CD8-positive, alpha-beta memory T cell (primary cell): ENCODE measurements at regions not wholly inside any gene's neighbourhood (a gene's known extent, or its start where the extent isn't known, plus 50 kb on each side); places are given as distances from the start of the nearest gene placed in this dataset.

Source experiments
- CTCF ChIA-PET: fragments of 350-600 bp; sonication (Branson Sonifier 250); formaldehyde crosslinking; loops from one replicate; lab custom pipeline; 2021; ENCODE audit warnings: antibody characterized with exemption; lab: Charles Lee
- POLR2A ChIA-PET: fragments of 350-600 bp; sonication (Branson Sonifier 250); formaldehyde crosslinking; loops from one replicate; lab custom pipeline; 2021; ENCODE audit warnings: antibody characterized with exemption; lab: Charles Lee
- DNase-seq, 5 donors: peaks; one replicate each; pipeline versions ENCODE4 v3.0.0 to v3.0.0-alpha.2; 2020 to 2022; ENCODE audit warnings: mixed read lengths in 1 of 5
- H3K27ac ChIP-seq: one replicate; pipeline ENCODE4 v1.7.0; 2013; ENCODE audit warnings: low read depth, mild to moderate bottlenecking, low read length, moderate library complexity
- H3K27me3 ChIP-seq: 2 replicates; pipeline ENCODE4 v1.7.0; 2013; ENCODE audit warnings: low read length, mild to moderate bottlenecking; ENCODE audit not compliant: insufficient read depth, poor library complexity, severe bottlenecking
- H3K36me3 ChIP-seq: 2 replicates; pipeline ENCODE4 v1.7.0; 2013; ENCODE audit warnings: mild to moderate bottlenecking, low read length, moderate library complexity; ENCODE audit not compliant: insufficient read depth
- H3K4me1 ChIP-seq: 2 replicates; pipeline ENCODE4 v1.7.0; 2013; ENCODE audit warnings: mild to moderate bottlenecking, low read length, moderate library complexity; ENCODE audit not compliant: insufficient read depth
- H3K4me3 ChIP-seq: 2 replicates; pipeline ENCODE4 v1.7.0; 2013; ENCODE audit warnings: mild to moderate bottlenecking, low read length
- H3K9me3 ChIP-seq: 2 replicates; pipeline ENCODE4 v1.7.0; 2013; ENCODE audit warnings: mild to moderate bottlenecking, low read length
- H3K27ac Mint-ChIP-seq, 8 donors: one replicate each; pipeline ENCODE4 v1.8.0; 2020 to 2021; ENCODE audit warnings: mixed read lengths in 8 of 8, mild to moderate bottlenecking in 6 of 8, inconsistent platforms in 3 of 8, moderate library complexity in 3 of 8
- H3K27me3 Mint-ChIP-seq, 2 donors: one replicate each; pipeline ENCODE4 v1.8.0; 2020 to 2021; ENCODE audit warnings: mixed read lengths in 2 of 2, mild to moderate bottlenecking in 1 of 2, moderate library complexity in 1 of 2
- H3K36me3 Mint-ChIP-seq, 3 donors: one replicate each; pipeline ENCODE4 v1.8.0; 2020 to 2021; ENCODE audit warnings: mixed read lengths in 3 of 3, inconsistent platforms in 1 of 3, mild to moderate bottlenecking in 1 of 3
- H3K4me1 Mint-ChIP-seq, 3 donors: one replicate each; pipeline ENCODE4 v1.8.0; 2020 to 2021; ENCODE audit warnings: mixed read lengths in 3 of 3, inconsistent platforms in 1 of 3, mild to moderate bottlenecking in 1 of 3
- H3K4me3 Mint-ChIP-seq, 7 donors: one replicate each; pipeline ENCODE4 v1.8.0; 2020 to 2021; ENCODE audit warnings: mixed read lengths in 7 of 7, mild to moderate bottlenecking in 6 of 7, moderate library complexity in 4 of 7, inconsistent platforms in 2 of 7
- H3K9me3 Mint-ChIP-seq, 5 donors: one replicate each; pipeline ENCODE4 v1.8.0; 2020 to 2022; ENCODE audit warnings: mixed read lengths in 5 of 5, mild to moderate bottlenecking in 3 of 5, moderate library complexity in 2 of 5, inconsistent platforms in 1 of 5

DNA sequence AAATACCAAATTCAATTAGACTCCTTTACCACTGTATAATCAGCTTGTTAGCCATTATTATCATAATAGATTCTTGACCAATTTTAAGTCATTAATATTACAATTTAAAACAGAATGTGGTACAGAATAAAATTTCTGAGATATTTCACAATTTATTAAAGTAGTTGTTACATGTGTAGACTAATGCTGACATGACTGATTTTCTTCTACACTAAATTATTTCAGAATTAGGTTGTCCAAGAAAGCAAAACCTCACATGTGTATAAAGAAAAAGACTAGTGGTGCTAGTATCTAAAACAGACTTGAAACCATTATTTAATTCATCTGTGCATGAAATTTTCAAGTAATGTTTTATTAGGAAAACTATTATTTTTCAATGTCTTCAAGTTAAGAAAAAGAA, 79.2 kb upstream of the COL3A1 start:
- H3K4me1 ChIP-seq = no peaks in the 10 kb centered on the region
- no peak for DNase-seq
- no peaks in the 10 kb centered on the region for H3K36me3 ChIP-seq
- H3K9me3 ChIP-seq = no peaks in the 10 kb centered on the region
- no peak overlapping the region for H3K4me3 ChIP-seq
- ChIA-PET POLR2A (no interaction called here), CTCF (no interaction called here)
- H3K27ac Mint-ChIP-seq = no peak overlapping the region
- H3K27me3 Mint-ChIP-seq = peaks cover 0 to 2% of the 10 kb centered on the region in 2 donors
- H3K9me3 Mint-ChIP-seq = peaks cover 0 to 2% (median 0%) of the 10 kb centered on the region in 5 donors
- H3K27ac ChIP-seq = no peak overlapping the region
- no peak overlapping the region for H3K4me3 Mint-ChIP-seq
- H3K4me1 Mint-ChIP-seq = no peaks in the 10 kb centered on the region
- no peaks in the 10 kb centered on the region for H3K27me3 ChIP-seq
- H3K36me3 Mint-ChIP-seq = no peaks in the 10 kb centered on the region

- CTCF ChIA-PET = no interaction called here
- no peak for DNase-seq
- H3K27me3 ChIP-seq = no peaks in the 10 kb centered on the region
- Mint-ChIP-seq H3K36me3 (no peaks in the 10 kb centered on the region), H3K9me3 (peaks cover 0 to 2% (median 0%) of the 10 kb centered on the region in 5 donors), H3K27ac (no peak overlapping the region), H3K4me1 (no peaks in the 10 kb centered on the region), H3K4me3 (no peak overlapping the region), H3K27me3 (peaks cover 0 to under 1% of the 10 kb centered on the region in 2 donors)
- H3K4me1 ChIP-seq = no peaks in the 10 kb centered on the region
- no peak overlapping the region for H3K27ac ChIP-seq
- no peaks in the 10 kb centered on the region for H3K9me3 ChIP-seq
- H3K4me3 ChIP-seq = no peak overlapping the region
- H3K36me3 ChIP-seq = no peaks in the 10 kb centered on the region
- POLR2A ChIA-PET = no interaction called here
Measured at GRCh38 chr2:188897096-188897495, 77.1 kb upstream of the COL3A1 start.

GRCh38 chr2:188898261-188898660, 75.9 kb upstream of the COL3A1 start:
- H3K36me3 Mint-ChIP-seq = no peaks in the 10 kb centered on the region
- no peaks in the 10 kb centered on the region for H3K9me3 Mint-ChIP-seq
- H3K4me1 Mint-ChIP-seq = no peaks in the 10 kb centered on the region
- Histone ChIP-seq H3K27ac (no peak overlapping the region), H3K36me3 (no peaks in the 10 kb centered on the region), H3K27me3 (no peaks in the 10 kb centered on the region), H3K4me1 (no peaks in the 10 kb centered on the region), H3K9me3 (no peaks in the 10 kb centered on the region), H3K4me3 (no peak overlapping the region)
- ChIA-PET CTCF (no interaction called here), POLR2A (no interaction called here)
- no peak overlapping the region for H3K4me3 Mint-ChIP-seq
- H3K27me3 Mint-ChIP-seq = no peaks in the 10 kb centered on the region
- no peak overlapping the region for H3K27ac Mint-ChIP-seq
- no peak for DNase-seq

- POLR2A ChIA-PET = no interaction called here
- H3K27me3 Mint-ChIP-seq = peaks cover 0 to 2% of the 10 kb centered on the region in 2 donors
- H3K4me1 ChIP-seq = no peaks in the 10 kb centered on the region
- no peak overlapping the region for H3K27ac ChIP-seq
- no peaks in the 10 kb centered on the region for H3K36me3 ChIP-seq
- CTCF ChIA-PET = no interaction called here
- H3K27ac Mint-ChIP-seq = no peak overlapping the region
- no peaks in the 10 kb centered on the region for H3K36me3 Mint-ChIP-seq
- H3K9me3 ChIP-seq = no peaks in the 10 kb centered on the region
- H3K4me3 Mint-ChIP-seq = no peak overlapping the region
- no peaks in the 10 kb centered on the region for H3K27me3 ChIP-seq
- H3K4me3 ChIP-seq = no peak overlapping the region
- H3K4me1 Mint-ChIP-seq = no peaks in the 10 kb centered on the region
- no peak for DNase-seq
- H3K9me3 Mint-ChIP-seq = peaks cover 0 to 5% (median 0%) of the 10 kb centered on the region in 5 donors
Measured at GRCh38 chr2:188902901-188903491, 71.2 kb upstream of the COL3A1 start.

DNA sequence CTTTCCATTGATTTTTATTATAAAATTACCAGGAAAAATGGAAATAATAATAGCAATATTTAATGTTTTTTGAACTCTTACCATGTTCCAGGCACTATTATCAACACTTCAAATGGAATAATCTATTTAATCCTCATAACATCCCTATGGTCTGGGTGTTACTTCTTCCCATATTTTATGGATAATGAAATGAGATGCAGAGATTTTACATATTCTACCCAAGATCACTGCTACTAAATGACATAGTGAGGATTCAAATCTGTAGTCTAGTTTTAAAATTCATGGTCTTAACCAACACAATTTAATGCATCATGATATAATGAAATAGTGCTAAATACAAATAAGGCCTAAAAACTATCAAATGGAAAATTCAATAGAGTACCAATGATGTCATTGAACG, 70.4 kb upstream of the COL3A1 start:
- ChIA-PET CTCF (no interaction called here), POLR2A (no interaction called here)
- Mint-ChIP-seq H3K4me3 (no peak overlapping the region), H3K4me1 (no peaks in the 10 kb centered on the region), H3K27ac (no peak overlapping the region), H3K36me3 (no peaks in the 10 kb centered on the region), H3K27me3 (peaks cover 0 to 2% of the 10 kb centered on the region in 2 donors), H3K9me3 (peaks cover 0 to 5% (median 0%) of the 10 kb centered on the region in 5 donors)
- H3K27me3 ChIP-seq = no peaks in the 10 kb centered on the region
- no peaks in the 10 kb centered on the region for H3K9me3 ChIP-seq
- H3K36me3 ChIP-seq = no peaks in the 10 kb centered on the region
- H3K4me3 ChIP-seq = no peak overlapping the region
- no peak for DNase-seq
- no peak overlapping the region for H3K27ac ChIP-seq
- no peaks in the 10 kb centered on the region for H3K4me1 ChIP-seq

DNA sequence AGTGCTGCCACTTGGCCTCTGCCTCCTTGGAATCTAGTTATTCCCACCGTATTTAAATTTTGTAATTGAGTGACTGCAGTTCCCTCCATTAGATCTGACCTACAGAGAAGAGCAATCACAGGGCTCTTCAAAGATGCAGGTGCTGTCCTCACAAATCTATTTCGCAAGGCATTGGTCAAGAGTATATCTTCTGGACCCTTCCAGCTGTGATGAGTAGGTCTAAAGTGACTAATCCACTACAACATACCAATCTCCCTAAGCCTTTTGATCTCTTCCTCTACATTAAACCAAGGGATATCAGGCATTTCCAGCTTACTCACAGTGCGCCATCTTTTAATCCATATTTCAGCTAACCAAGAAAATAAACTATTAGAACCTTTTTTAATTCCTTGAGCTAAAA, 65.1 kb upstream of the COL3A1 start:
- H3K9me3 Mint-ChIP-seq = peaks cover 0 to 5% (median 0%) of the 10 kb centered on the region in 5 donors
- CTCF ChIA-PET = no interaction called here

DNA sequence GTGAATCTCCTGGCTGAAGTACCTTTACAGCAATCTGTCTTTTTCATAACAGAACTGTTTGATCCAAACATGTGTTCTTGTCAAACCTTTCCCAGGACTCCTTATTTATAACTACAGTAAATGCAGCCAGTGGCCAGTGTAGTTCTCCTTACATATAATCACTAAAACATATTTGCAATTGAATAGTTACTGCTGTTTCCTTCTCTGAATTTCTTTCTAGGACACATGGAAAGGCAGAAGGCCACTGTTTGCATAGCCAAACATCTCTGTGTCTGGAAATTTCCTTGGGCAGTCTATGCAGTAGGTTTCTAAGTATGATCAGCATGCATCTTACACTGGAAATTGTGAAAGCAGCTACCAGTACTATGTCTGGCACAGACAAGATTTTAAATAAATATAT, 57.4 kb upstream of the COL3A1 start:
- CTCF ChIA-PET = no interaction called here

More for the DNA sequence above, 65.1 kb upstream of the COL3A1 start:
- H3K4me3 ChIP-seq = no peak overlapping the region
- POLR2A ChIA-PET = no interaction called here
- H3K27ac ChIP-seq = no peak overlapping the region
- H3K27me3 Mint-ChIP-seq = peaks cover 0 to 2% of the 10 kb centered on the region in 2 donors
- H3K36me3 ChIP-seq = no peaks in the 10 kb centered on the region
- H3K36me3 Mint-ChIP-seq = no peaks in the 10 kb centered on the region
- H3K4me1 Mint-ChIP-seq = no peaks in the 10 kb centered on the region
- no peak for DNase-seq
- no peaks in the 10 kb centered on the region for H3K4me1 ChIP-seq
- no peak overlapping the region for H3K4me3 Mint-ChIP-seq
- H3K27me3 ChIP-seq = no peaks in the 10 kb centered on the region
- H3K27ac Mint-ChIP-seq = no peak overlapping the region
- H3K9me3 ChIP-seq = no peaks in the 10 kb centered on the region

GRCh38 chr2:188917632-188918031, 56.5 kb upstream of the COL3A1 start:
- no peak for DNase-seq
- H3K27ac ChIP-seq = no peak overlapping the region
- H3K36me3 ChIP-seq = no peaks in the 10 kb centered on the region
- H3K36me3 Mint-ChIP-seq = no peaks in the 10 kb centered on the region
- H3K27me3 ChIP-seq = no peaks in the 10 kb centered on the region
- ChIA-PET POLR2A (no interaction called here), CTCF (interaction anchor here (0.5 kb wide), 1 partner anchor 1209 kb away, joined by 3 read pairs; no protein-coding TSS in a partner anchor)
- H3K27me3 Mint-ChIP-seq = no peaks in the 10 kb centered on the region
- H3K27ac Mint-ChIP-seq = no peak overlapping the region
- no peak overlapping the region for H3K4me3 Mint-ChIP-seq
- no peaks in the 10 kb centered on the region for H3K9me3 ChIP-seq
- no peaks in the 10 kb centered on the region for H3K4me1 Mint-ChIP-seq
- peaks cover 0 to 3% (median 0%) of the 10 kb centered on the region in 5 donors for H3K9me3 Mint-ChIP-seq
- H3K4me3 ChIP-seq = no peak overlapping the region
- no peaks in the 10 kb centered on the region for H3K4me1 ChIP-seq

More for the DNA sequence above, 57.4 kb upstream of the COL3A1 start:
- Mint-ChIP-seq H3K27ac (no peak overlapping the region), H3K27me3 (no peaks in the 10 kb centered on the region), H3K4me1 (no peaks in the 10 kb centered on the region), H3K4me3 (no peak overlapping the region), H3K9me3 (peaks cover 0 to 3% (median 0%) of the 10 kb centered on the region in 5 donors), H3K36me3 (no peaks in the 10 kb centered on the region)
- H3K36me3 ChIP-seq = no peaks in the 10 kb centered on the region
- H3K27me3 ChIP-seq = no peaks in the 10 kb centered on the region
- H3K27ac ChIP-seq = no peak overlapping the region
- no peak overlapping the region for H3K4me3 ChIP-seq
- H3K9me3 ChIP-seq = no peaks in the 10 kb centered on the region
- H3K4me1 ChIP-seq = no peaks in the 10 kb centered on the region
- POLR2A ChIA-PET = no interaction called here
- DNase-seq = no peak
